HEK293 (cell line): ENCODE measurements at regions not wholly inside any gene's neighbourhood (a gene's known extent, or its start where the extent isn't known, plus 50 kb on each side); places are given as distances from the start of the nearest gene placed in this dataset.

Experiments used
- CTCF ChIP-seq: fragments of 450-650 bp; formaldehyde crosslinking; IDR thresholded peaks from 2 replicates; pipeline ENCODE4 v1.5.1; 2016; ENCODE audit warnings: missing biosample characterization, missing genetic modification characterization
- SETDB1 ChIP-seq: IDR thresholded peaks from one replicate; pipeline ENCODE4 v1.6.1; 2017; ENCODE audit warnings: mild to moderate bottlenecking, low read length, moderate library complexity, mixed read lengths; ENCODE audit not compliant: insufficient read length
- ZBTB17 ChIP-seq: fragments of 450-650 bp; formaldehyde crosslinking; IDR thresholded peaks from 2 replicates; pipeline ENCODE4 v1.5.1; 2016; ENCODE audit warnings: missing biosample characterization, missing genetic modification characterization
- ZBTB21 ChIP-seq: fragments of 450-650 bp; formaldehyde crosslinking; IDR thresholded peaks from 2 replicates; pipeline ENCODE4 v1.5.1; 2017; ENCODE audit warnings: missing biosample characterization, missing genetic modification characterization
- ZBTB8A ChIP-seq: fragments of 450-650 bp; formaldehyde crosslinking; IDR thresholded peaks from 2 replicates; pipeline ENCODE4 v1.5.1; 2016; ENCODE audit warnings: missing biosample characterization, missing genetic modification characterization
- ZNF324 ChIP-seq: fragments of 450-650 bp; formaldehyde crosslinking; IDR thresholded peaks from 2 replicates; pipeline ENCODE4 v1.5.1; 2016; ENCODE audit warnings: missing biosample characterization, missing genetic modification characterization
- ZNF707 ChIP-seq: fragments of 450-650 bp; formaldehyde crosslinking; IDR thresholded peaks from 2 replicates; pipeline ENCODE4 v1.5.1; 2016; ENCODE audit warnings: missing biosample characterization, missing genetic modification characterization

- TF ChIP-seq CTCF (tag by site-specific recombination), result no peak
- TF ChIP-seq SETDB1, result no peak
- TF ChIP-seq ZBTB8A (tag by site-specific recombination), result no peak
- no peak for TF ChIP-seq ZNF707 (tag by site-specific recombination)
- no peak for TF ChIP-seq ZNF324
- TF ChIP-seq ZBTB21, result no peak
- TF ChIP-seq ZBTB17, result no peak
Observed at GRCh38 chrX:149992918-149993317, 54.6 kb upstream of the EOLA2 start.
